Ishikawa (cell line): ENCODE measurements at regions not wholly inside any gene's neighbourhood (a gene's known extent, or its start where the extent isn't known, plus 50 kb on each side); places are given as distances from the start of the nearest gene placed in this dataset.

Experiments
- CEBPB ChIP-seq: IDR thresholded peaks from 2 replicates; pipeline ENCODE4 v1.6.1; 2012
- CREB1 ChIP-seq: IDR thresholded peaks from 2 replicates; pipeline ENCODE4 v1.6.1; 2012; ENCODE audit warnings: low read depth
- EGR1 ChIP-seq: IDR thresholded peaks from 2 replicates; pipeline ENCODE4 v1.6.1; 2012
- EP300 ChIP-seq: IDR thresholded peaks from 2 replicates; pipeline ENCODE4 v1.6.1; 2012; ENCODE audit warnings: borderline replicate concordance
- FOXM1 ChIP-seq: IDR thresholded peaks from 2 replicates; pipeline ENCODE4 v1.6.1; 2012; ENCODE audit warnings: low read depth, borderline replicate concordance
- NFIC ChIP-seq: IDR thresholded peaks from 2 replicates; pipeline ENCODE4 v1.6.1; 2012
- RAD21 ChIP-seq: IDR thresholded peaks from 2 replicates; pipeline ENCODE4 v1.6.1; 2012; ENCODE audit warnings: low read depth
- TAF1 ChIP-seq: IDR thresholded peaks from 2 replicates; pipeline ENCODE4 v1.6.1; 2012; ENCODE audit warnings: low read depth, mild to moderate bottlenecking
- TCF12 ChIP-seq: IDR thresholded peaks from 2 replicates; pipeline ENCODE4 v1.6.1; 2012; ENCODE audit warnings: low read depth
- TEAD4 ChIP-seq: IDR thresholded peaks from 2 replicates; pipeline ENCODE4 v1.6.1; 2012
- YY1 ChIP-seq: IDR thresholded peaks from 2 replicates; pipeline ENCODE4 v1.6.1; 2012; ENCODE audit warnings: low read depth
- ZBTB7A ChIP-seq: IDR thresholded peaks from 2 replicates; pipeline ENCODE4 v1.6.1; 2012; ENCODE audit warnings: low read depth
- TF ChIP-seq, protein P1 (sequence below): IDR thresholded peaks from 2 replicates; pipeline ENCODE4 v1.6.1; 2012; ENCODE audit warnings: low read depth, mild to moderate bottlenecking
- TF ChIP-seq, protein P2 (sequence below): IDR thresholded peaks from 2 replicates; pipeline ENCODE4 v1.6.1; 2012
- TF ChIP-seq, protein P3 (sequence below): IDR thresholded peaks from 2 replicates; pipeline ENCODE4 v1.6.1; 2012

DNA sequence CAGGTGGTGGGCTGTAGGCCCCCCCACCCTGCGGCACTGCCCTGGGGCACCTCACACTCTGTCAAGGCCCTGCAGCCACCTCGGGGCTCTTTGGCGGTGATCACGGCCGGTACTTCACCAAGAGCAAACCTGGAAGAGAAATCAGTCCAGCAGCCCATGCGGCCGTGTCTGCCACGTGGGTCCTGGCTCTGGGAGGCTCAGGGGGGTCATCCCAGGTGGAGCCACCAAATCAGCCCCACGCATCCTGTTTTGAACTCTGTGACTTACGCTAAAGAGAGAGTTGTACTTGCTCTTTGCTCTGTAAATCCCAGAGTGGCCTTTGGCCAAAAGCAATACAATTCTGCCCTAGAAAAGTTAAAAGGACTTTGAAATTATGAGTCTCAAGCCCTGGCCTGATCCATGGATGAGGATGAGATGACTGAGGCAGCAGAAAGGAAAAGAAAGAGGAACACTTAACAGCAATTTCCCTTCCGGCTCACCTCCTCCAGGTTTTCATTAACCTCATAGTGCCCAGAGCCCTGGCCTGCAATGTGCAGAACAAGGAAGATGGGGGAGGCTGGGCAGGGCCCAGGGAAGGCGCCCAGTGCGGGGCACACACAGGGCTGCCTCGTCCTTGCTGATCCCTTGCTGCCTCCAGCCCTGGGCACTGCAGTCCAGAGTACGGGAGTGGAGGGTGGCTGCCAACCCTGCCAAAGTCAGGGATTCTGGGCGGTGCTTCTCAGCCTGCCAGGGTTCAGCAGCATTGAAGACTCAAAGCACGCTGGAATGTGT lies 337.0 kb downstream of the MATN1 start:
- TF ChIP-seq TAF1 = no peak
- TF ChIP-seq FOXM1 = no peak

DNA sequence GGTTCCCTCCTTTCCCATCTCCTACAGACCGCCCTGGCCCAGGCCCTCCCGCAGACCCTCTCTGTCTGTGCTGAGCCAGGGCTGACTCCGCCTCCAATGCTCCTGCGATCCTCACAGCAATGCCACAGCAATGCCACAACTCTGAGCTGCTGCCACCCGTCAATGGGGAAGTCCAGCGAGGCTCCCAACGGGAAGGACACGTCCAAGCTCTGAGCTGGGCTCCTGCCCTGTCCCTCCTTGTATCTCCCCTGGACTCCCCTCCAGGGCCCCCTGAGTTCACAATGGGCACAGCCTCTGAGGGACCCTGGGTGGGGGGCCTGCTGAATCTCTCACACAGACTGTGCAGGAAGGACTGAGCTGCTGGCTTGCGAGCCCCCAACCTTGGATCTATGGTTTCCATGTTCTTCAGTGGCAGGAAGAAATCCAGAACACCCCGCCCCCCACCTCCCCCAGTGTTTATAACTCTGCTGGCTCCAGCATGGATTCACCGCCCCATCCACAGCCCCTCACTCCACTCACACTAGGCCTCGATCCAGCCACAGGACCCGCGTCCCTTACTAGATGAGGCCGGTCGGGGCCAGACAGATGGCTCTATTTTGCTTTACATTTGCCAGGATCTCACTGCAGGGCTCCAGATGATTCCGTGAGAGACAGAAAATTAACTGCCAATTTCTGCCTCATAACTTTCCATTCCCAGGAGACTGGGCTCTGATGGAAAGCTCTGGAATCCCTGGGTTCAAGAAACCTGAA lies 338.0 kb downstream of the MATN1 start:
- no peak for TF ChIP-seq CREB1
- no peak for TF ChIP-seq TAF1
- no peak for TF ChIP-seq TEAD4
- TF ChIP-seq RAD21 = no peak
- no peak for TF ChIP-seq YY1
- TF ChIP-seq TCF12 = no peak
- TF ChIP-seq ZBTB7A = no peak
- TF ChIP-seq, protein P1, sequence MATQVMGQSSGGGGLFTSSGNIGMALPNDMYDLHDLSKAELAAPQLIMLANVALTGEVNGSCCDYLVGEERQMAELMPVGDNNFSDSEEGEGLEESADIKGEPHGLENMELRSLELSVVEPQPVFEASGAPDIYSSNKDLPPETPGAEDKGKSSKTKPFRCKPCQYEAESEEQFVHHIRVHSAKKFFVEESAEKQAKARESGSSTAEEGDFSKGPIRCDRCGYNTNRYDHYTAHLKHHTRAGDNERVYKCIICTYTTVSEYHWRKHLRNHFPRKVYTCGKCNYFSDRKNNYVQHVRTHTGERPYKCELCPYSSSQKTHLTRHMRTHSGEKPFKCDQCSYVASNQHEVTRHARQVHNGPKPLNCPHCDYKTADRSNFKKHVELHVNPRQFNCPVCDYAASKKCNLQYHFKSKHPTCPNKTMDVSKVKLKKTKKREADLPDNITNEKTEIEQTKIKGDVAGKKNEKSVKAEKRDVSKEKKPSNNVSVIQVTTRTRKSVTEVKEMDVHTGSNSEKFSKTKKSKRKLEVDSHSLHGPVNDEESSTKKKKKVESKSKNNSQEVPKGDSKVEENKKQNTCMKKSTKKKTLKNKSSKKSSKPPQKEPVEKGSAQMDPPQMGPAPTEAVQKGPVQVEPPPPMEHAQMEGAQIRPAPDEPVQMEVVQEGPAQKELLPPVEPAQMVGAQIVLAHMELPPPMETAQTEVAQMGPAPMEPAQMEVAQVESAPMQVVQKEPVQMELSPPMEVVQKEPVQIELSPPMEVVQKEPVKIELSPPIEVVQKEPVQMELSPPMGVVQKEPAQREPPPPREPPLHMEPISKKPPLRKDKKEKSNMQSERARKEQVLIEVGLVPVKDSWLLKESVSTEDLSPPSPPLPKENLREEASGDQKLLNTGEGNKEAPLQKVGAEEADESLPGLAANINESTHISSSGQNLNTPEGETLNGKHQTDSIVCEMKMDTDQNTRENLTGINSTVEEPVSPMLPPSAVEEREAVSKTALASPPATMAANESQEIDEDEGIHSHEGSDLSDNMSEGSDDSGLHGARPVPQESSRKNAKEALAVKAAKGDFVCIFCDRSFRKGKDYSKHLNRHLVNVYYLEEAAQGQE = no peak
- TF ChIP-seq, protein P2, sequence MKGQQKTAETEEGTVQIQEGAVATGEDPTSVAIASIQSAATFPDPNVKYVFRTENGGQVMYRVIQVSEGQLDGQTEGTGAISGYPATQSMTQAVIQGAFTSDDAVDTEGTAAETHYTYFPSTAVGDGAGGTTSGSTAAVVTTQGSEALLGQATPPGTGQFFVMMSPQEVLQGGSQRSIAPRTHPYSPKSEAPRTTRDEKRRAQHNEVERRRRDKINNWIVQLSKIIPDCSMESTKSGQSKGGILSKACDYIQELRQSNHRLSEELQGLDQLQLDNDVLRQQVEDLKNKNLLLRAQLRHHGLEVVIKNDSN = no peak
- no peak for TF ChIP-seq EGR1
- TF ChIP-seq, protein P3, sequence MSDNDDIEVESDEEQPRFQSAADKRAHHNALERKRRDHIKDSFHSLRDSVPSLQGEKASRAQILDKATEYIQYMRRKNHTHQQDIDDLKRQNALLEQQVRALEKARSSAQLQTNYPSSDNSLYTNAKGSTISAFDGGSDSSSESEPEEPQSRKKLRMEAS = no peak
- TF ChIP-seq FOXM1 = no peak
- TF ChIP-seq EP300 = no peak
- TF ChIP-seq NFIC = no peak
- no peak for TF ChIP-seq CEBPB

DNA sequence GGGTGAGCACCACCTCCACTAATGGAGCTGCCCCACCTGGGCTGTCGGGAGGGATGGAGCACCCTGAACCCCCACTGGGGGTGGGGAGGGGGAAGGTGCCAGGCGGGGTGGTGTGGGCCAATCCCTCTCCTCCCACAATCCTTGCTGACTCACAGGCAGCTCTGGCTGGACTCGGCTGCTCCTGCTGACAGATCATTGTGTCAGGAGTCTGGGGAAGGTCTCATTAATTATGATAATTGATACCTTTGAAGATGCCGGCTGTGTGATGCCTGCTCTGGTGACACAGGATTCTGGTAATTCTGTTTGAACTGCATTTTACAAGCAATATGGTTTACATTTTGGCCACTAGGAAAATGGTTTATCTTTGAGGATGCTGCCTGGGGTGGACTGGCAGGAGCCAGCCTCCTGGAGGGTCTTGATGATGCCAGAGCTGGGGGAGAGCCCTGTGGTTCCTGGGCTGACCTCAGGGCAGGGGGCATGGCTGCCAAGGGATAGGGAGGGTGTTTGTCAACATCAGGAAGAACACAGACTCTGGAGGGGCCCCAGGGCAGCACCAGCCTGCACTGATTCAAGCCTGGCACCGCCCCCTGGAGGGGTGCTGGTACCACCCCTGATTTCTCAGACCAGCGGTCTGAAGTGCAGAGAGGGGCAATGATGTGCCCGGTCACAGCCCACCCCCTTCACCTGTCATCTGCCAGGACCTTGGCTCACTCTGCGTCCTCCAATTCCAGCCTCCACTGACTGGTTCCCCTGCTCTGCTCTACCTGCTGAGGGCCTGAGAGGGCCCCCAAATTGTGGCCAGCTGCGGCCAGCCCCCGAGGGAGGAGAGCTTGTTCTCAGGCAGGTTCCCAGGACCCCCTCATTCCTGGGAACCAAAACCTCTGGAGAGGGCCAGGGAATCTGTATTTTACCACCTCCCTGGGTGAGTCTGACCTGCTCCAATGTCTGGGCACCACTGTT lies 338.8 kb downstream of the MATN1 start:
- TF ChIP-seq TAF1 (no peak), CEBPB (no peak), CREB1 (no peak), TCF12 (no peak), FOXM1 (no peak), TEAD4 (no peak), EP300 (no peak), YY1 (no peak), ZBTB7A (no peak), RAD21 (no peak), EGR1 (no peak), NFIC (no peak)
- TF ChIP-seq, protein P3 = no peak
- TF ChIP-seq, protein P2 = no peak
- TF ChIP-seq, protein P1 = no peak

DNA sequence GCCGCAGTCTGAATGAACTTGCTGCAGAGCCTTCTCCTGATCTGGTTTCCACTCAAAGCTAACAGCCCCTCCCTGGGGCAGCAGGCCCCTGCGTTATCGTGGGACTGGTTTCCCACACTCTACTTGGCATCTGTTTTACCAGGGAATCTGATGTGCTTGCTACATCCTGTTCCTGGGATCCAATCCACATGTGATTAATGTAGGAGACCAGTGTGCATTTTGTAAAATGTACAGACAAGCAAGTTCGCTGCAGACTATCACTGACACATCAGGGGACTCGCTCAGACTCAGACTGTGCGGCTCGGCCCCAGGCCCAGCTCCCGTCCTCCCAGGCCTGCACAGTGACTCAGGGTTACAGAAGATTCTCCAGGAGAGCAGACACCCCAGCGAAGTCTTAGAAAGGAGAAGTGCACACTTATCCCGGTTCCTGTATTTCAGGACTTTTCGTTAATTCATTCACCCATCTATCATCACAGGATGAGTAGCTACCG lies 340.1 kb downstream of the MATN1 start:
- TF ChIP-seq, protein P3 = no peak
- TF ChIP-seq TAF1 (no peak), CEBPB (no peak), CREB1 (no peak), ZBTB7A (no peak), TEAD4 (no peak), RAD21 (no peak), EGR1 (no peak)

DNA sequence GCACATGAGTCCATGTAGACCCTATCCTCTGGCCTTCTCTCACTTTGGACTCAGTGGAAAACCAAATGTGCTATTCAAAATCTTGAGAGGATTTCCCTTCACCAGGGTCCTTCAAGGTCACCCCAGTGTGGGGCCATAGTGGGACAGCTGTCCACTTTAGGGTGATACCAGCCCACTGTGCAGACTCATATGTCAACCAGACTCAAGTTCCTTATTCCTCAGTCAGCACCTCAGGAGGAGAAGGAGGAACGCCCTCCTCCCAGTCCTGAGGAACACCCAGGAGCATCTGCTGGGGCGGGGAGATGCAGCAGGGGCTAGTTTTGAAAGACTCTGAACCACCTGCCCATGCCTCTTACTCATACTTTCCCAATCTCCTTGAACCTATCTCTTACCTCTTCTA lies 340.9 kb downstream of the MATN1 start:
- no peak for TF ChIP-seq CEBPB
- TF ChIP-seq RAD21 = no peak
- no peak for TF ChIP-seq ZBTB7A
- TF ChIP-seq TCF12 = no peak
- TF ChIP-seq CREB1 = no peak
- TF ChIP-seq YY1 = no peak
- no peak for TF ChIP-seq NFIC
